ENCODE measurements at regions not wholly inside any gene's neighbourhood (a gene's known extent, or its start where the extent isn't known, plus 50 kb on each side); places are given as distances from the start of the nearest gene placed in this dataset.

DNA sequence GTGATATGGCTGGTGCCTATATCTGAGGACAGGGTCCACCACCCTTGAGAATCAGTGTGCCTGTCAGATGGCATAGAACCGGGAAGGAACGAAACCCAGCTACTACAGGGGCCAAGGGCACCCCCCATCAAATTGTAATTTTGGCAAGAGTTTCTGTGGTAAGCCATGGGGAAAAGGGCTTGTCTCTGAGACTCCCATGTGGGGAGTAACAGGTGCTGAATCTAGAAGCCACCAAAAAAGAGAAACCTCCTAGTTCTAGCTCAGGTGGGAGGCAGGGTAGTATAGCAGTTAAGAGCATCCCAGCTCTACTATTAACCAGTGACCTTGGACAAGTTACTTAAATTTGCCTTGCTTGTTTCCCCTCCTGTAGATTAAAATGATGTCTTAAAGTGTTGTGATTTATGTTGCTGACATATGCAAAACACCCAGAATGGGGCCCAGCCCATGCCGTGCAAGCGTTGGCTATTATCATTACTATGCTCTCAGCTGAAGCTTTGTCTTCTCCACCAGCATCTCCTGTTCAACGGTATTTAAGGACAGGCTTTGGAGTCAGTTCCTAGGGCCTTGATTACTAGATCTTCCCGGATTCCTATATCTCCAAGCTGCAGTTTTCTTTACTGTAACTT, 210.7 kb upstream of the NLRP1 start:
- TF ChIP-seq, protein P1, sequence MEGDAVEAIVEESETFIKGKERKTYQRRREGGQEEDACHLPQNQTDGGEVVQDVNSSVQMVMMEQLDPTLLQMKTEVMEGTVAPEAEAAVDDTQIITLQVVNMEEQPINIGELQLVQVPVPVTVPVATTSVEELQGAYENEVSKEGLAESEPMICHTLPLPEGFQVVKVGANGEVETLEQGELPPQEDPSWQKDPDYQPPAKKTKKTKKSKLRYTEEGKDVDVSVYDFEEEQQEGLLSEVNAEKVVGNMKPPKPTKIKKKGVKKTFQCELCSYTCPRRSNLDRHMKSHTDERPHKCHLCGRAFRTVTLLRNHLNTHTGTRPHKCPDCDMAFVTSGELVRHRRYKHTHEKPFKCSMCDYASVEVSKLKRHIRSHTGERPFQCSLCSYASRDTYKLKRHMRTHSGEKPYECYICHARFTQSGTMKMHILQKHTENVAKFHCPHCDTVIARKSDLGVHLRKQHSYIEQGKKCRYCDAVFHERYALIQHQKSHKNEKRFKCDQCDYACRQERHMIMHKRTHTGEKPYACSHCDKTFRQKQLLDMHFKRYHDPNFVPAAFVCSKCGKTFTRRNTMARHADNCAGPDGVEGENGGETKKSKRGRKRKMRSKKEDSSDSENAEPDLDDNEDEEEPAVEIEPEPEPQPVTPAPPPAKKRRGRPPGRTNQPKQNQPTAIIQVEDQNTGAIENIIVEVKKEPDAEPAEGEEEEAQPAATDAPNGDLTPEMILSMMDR (IDR thresholded peaks at IDR 0.05; ENCODE audit: low read depth, low read length): no peak
- TF ChIP-seq, protein P2, sequence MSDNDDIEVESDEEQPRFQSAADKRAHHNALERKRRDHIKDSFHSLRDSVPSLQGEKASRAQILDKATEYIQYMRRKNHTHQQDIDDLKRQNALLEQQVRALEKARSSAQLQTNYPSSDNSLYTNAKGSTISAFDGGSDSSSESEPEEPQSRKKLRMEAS (IDR thresholded peaks at IDR 0.05; ENCODE audit: low read depth, low read length): no peak
- no peak for TF ChIP-seq POLR2A (IDR thresholded peaks at IDR 0.05; ENCODE audit: extremely low read depth, insufficient read length)
- TF ChIP-seq MYC (IDR thresholded peaks at IDR 0.05; ENCODE audit: low read depth, low read length): no peak

All from NB4 (cell line).